22Rv1 (cell line): ENCODE measurements at regions not wholly inside any gene's neighbourhood (a gene's known extent, or its start where the extent isn't known, plus 50 kb on each side); places are given as distances from the start of the nearest gene placed in this dataset.
A peak's percentile ranks its signal among the peaks of the same experiment; 100 is the strongest.
"Not testable (repeated sequence)": the region's sequence is repeated elsewhere in the genome, so short reads cannot be mapped to it uniquely, and the experiment has no call there.

Source experiments
- H3K27ac ChIP-seq: fragments of 450-650 bp; 2 replicates; pipeline ENCODE4 v1.5.1; 2017
- CTCF ChIP-seq: fragments of 450-650 bp; IDR thresholded peaks from 2 replicates; pipeline ENCODE4 v1.5.1; 2017; ENCODE audit warnings: mild to moderate bottlenecking
- ZFX ChIP-seq: fragments of 450-650 bp; IDR thresholded peaks from 2 replicates; pipeline ENCODE4 v1.6.1; 2017; ENCODE audit warnings: antibody characterized with exemption, borderline replicate concordance

GRCh38 chr17:63078707-63079106 lies 112.7 kb downstream of the TANC2 start:
- no peak overlapping the region for H3K27ac ChIP-seq
- TF ChIP-seq CTCF: no peak
- no peak for TF ChIP-seq ZFX

GRCh38 chr17:63082273-63082861 lies 116.3 kb downstream of the TANC2 start:
- H3K27ac ChIP-seq: no peak overlapping the region
- peak; percentile 72 for TF ChIP-seq CTCF
- no peak for TF ChIP-seq ZFX

- no peak overlapping the region for H3K27ac ChIP-seq
- TF ChIP-seq ZFX (no peak), CTCF (no peak)
These were observed 116.9 kb downstream of the TANC2 start for GRCh38 chr17:63082952-63083351.

GRCh38 chr17:63086483-63087185 lies 120.6 kb downstream of the TANC2 start:
- no peak for TF ChIP-seq CTCF
- TF ChIP-seq ZFX: no peak
- no peak overlapping the region for H3K27ac ChIP-seq

GRCh38 chr17:63090358-63091114 lies 124.5 kb downstream of the TANC2 start:
- not testable (repeated sequence) for H3K27ac ChIP-seq

- H3K27ac ChIP-seq: not testable (repeated sequence)
These were observed 125.9 kb downstream of the TANC2 start for GRCh38 chr17:63091909-63092308.

GRCh38 chr17:63094631-63095030 lies 128.6 kb downstream of the TANC2 start:
- TF ChIP-seq CTCF: no peak
- no peak for TF ChIP-seq ZFX
- no peak overlapping the region for H3K27ac ChIP-seq

GRCh38 chr17:63095459-63095858 lies 129.4 kb downstream of the TANC2 start:
- H3K27ac ChIP-seq: no peak overlapping the region
- TF ChIP-seq CTCF (no peak), ZFX (no peak)
